Esophagus squamous epithelium (tissue), 5 donors: ENCODE measurements at regions not wholly inside any gene's neighbourhood (a gene's known extent, or its start where the extent isn't known, plus 50 kb on each side); places are given as distances from the start of the nearest gene placed in this dataset.

Experiments used
- DNase-seq: peaks from one replicate; lab custom pipeline; 2025; lab: John Stamatoyannopoulos, UW
- H3K27ac ChIP-seq, 4 donors: fragments of 200-600 bp; sonication (generic); one replicate each; pipeline ENCODE4 v1.5.1; 2016 to 2019; ENCODE audit warnings: mild to moderate bottlenecking in 1 of 4
- H3K27me3 ChIP-seq, 4 donors: fragments of 200-600 bp; sonication (generic); 1 replicate in 3 of 4; 2 replicates in 1 of 4; pipeline versions ENCODE4 v1.5.1 to v1.6.0; 2017 to 2021; ENCODE audit warnings: antibody characterized with exemption in 1 of 4
- H3K36me3 ChIP-seq, 3 donors: fragments of 200-600 bp; sonication (generic); one replicate each; pipeline ENCODE4 v1.5.1; 2016 to 2019
- H3K4me1 ChIP-seq, 3 donors: fragments of 200-600 bp; sonication (generic); one replicate each; pipeline ENCODE4 v1.5.1; 2017 to 2019
- H3K4me3 ChIP-seq, 4 donors: fragments of 200-600 bp; sonication (generic); 1 replicate in 3 of 4; 2 replicates in 1 of 4; pipeline ENCODE4 v1.5.1; 2016 to 2019; ENCODE audit warnings: mild to moderate bottlenecking in 2 of 4, moderate library complexity in 1 of 4
- H3K9me3 ChIP-seq, 3 donors: fragments of 200-600 bp; sonication (generic); one replicate each; pipeline ENCODE4 v1.5.1; 2016 to 2019
- CTCF ChIP-seq, 6 experiments: fragments of 450-650 bp in 4 of 6; fragments of 200-600 bp in 2 of 6; sonication (generic) in 2 of 6; IDR thresholded peaks; one replicate each; pipeline ENCODE4 v1.5.1; 2016 to 2019; ENCODE audit warnings: antibody characterized with exemption in 6 of 6, mild to moderate bottlenecking in 4 of 6, moderate library complexity in 4 of 6
- POLR2A ChIP-seq, 4 donors: fragments of 450-650 bp; IDR thresholded peaks; one replicate each; pipeline ENCODE4 v1.6.1; 2017; ENCODE audit warnings: antibody characterized with exemption in 4 of 4, mild to moderate bottlenecking in 4 of 4, moderate library complexity in 3 of 4
- WGBS, 2 donors: methylation state at CpG; one replicate each; pipeline ENCODE4 v1.1.5; 2018; 5-methylcytosine and 5-hydroxymethylcytosine counted together
- intact Hi-C: fragments of 100-400 bp; cut with DNase I; formaldehyde crosslinking; loops from one replicate; pipeline ENCODE4 v1.15.0; 2022
- donor health status: DM: yes; HTN: yes; CAD: no.

- 38 to 44% methylated on average over 5 to 6 of the region's 6 CpGs for WGBS, 2 donors
- no peaks in the 10 kb centered on the region for H3K36me3 ChIP-seq
- no peak for DNase-seq
- H3K27me3 ChIP-seq: no peaks in the 10 kb centered on the region
- H3K27ac ChIP-seq: no peak overlapping the region
- H3K4me3 ChIP-seq: no peak overlapping the region
- intact Hi-C loops: no loop called here
- H3K4me1 ChIP-seq: peaks cover 0 to 5% (median 0%) of the 10 kb centered on the region in 3 donors
- no peak for TF ChIP-seq POLR2A (IDR thresholded peaks at IDR 0.05)
- TF ChIP-seq CTCF (IDR thresholded peaks at IDR 0.05): no peak
- no peaks in the 10 kb centered on the region for H3K9me3 ChIP-seq
Observed at GRCh38 chr3:66110840-66111239, 72.1 kb upstream of the MAGI1 start.

DNA sequence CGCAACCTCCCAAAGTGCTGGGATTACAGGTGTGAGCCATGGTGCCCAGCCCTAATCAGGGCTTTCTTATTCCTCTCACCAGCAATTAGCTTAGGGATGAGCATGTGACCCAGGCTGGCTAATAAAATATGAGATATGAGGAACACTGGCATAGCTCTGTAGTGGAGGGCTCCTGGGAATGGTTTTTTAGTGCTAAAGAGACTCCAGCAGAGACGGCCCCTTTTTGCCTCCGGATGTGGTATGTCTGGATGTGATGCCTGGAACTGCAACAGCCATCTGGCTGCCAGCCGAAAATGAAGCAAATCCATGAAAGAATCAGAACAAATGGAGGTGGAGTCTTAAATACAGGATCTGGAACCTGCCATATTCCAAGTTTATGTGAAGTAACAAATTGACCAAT lies 69.1 kb upstream of the MAGI1 start:
- no peak for DNase-seq
- intact Hi-C loops: no loop called here

GRCh38 chr3:66106788-66107187 lies 68.1 kb upstream of the MAGI1 start:
- Histone ChIP-seq H3K9me3 (no peaks in the 10 kb centered on the region), H3K27me3 (no peaks in the 10 kb centered on the region), H3K36me3 (no peaks in the 10 kb centered on the region), H3K4me3 (no peak overlapping the region), H3K27ac (no peak overlapping the region), H3K4me1 (no peaks in the 10 kb centered on the region)
- TF ChIP-seq POLR2A (IDR thresholded peaks at IDR 0.05) (no peak), CTCF (IDR thresholded peaks at IDR 0.05) (no peak)
- no peak for DNase-seq
- intact Hi-C loops: no loop called here
- 58 to 68% methylated on average over 2 of the region's 2 CpGs for WGBS, 2 donors

More for the DNA sequence above, 69.1 kb upstream of the MAGI1 start:
- TF ChIP-seq CTCF (IDR thresholded peaks at IDR 0.05) (no peak), POLR2A (IDR thresholded peaks at IDR 0.05) (no peak)
- 35% methylated on average over 3 of the region's 4 CpGs for WGBS, 2 donors
- Histone ChIP-seq H3K36me3 (no peaks in the 10 kb centered on the region), H3K9me3 (no peaks in the 10 kb centered on the region), H3K4me1 (no peaks in the 10 kb centered on the region), H3K27ac (no peak overlapping the region), H3K4me3 (no peak overlapping the region), H3K27me3 (no peaks in the 10 kb centered on the region)

DNA sequence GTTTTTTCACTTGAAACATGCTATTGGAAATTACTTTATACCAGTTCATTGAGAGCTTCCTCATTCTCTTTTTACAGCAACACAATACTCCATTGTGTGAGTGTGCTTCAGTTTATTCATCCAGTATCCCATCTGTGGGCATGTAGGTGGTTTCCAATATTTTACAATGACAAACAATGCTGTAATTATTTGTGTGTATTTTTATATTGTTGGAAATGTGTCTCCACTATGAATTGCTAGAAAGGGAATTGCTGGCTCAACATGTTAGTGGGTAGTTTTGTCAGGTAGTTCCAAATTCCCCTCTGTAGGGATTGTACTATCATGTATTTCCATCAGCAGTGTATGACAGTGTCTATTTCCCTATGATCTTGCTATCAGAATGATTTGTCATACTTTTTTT lies 65.8 kb upstream of the MAGI1 start:
- no peak overlapping the region for H3K27ac ChIP-seq
- H3K36me3 ChIP-seq: no peaks in the 10 kb centered on the region
- no peak overlapping the region for H3K4me3 ChIP-seq
- TF ChIP-seq POLR2A (IDR thresholded peaks at IDR 0.05) (no peak), CTCF (IDR thresholded peaks at IDR 0.05) (no peak)
- DNase-seq: no peak
- intact Hi-C loops: no loop called here
- no peaks in the 10 kb centered on the region for H3K9me3 ChIP-seq
- no peaks in the 10 kb centered on the region for H3K27me3 ChIP-seq
- H3K4me1 ChIP-seq: no peaks in the 10 kb centered on the region

GRCh38 chr3:66103729-66104128 lies 65.0 kb upstream of the MAGI1 start:
- Histone ChIP-seq H3K9me3 (no peaks in the 10 kb centered on the region), H3K4me1 (no peaks in the 10 kb centered on the region), H3K4me3 (no peak overlapping the region), H3K27me3 (no peaks in the 10 kb centered on the region), H3K36me3 (no peaks in the 10 kb centered on the region), H3K27ac (no peak overlapping the region)
- 86 to 87% methylated on average over 3 of the region's 3 CpGs for WGBS, 2 donors
- no peak for DNase-seq
- no peak for TF ChIP-seq POLR2A (IDR thresholded peaks at IDR 0.05)
- no peak for TF ChIP-seq CTCF (IDR thresholded peaks at IDR 0.05)
- intact Hi-C loops: no loop called here
